K562 (cell line): ENCODE measurements at regions not wholly inside any gene's neighbourhood (a gene's known extent, or its start where the extent isn't known, plus 50 kb on each side); places are given as distances from the start of the nearest gene placed in this dataset.
A peak's percentile ranks its signal among the peaks of the same experiment; 100 is the strongest.

Experiments
- ATAC-seq: fragments of 200-7000 bp; cut with Tn5 transposase; 3 replicates; pipeline ENCODE4 v1.9.1; 2020; ENCODE audit warnings: moderate library complexity
- BruUV-seq: library from RNA; stranded (reverse); fragments of 400-500 nt; replicated peaks from 2 replicates; lab custom pipeline; 2021; lab: Mats Ljungman, UMichigan
- CTCF ChIA-PET: fragments of 300-600 bp; formaldehyde crosslinking; extraction: SDS; loops from one replicate; lab custom pipeline; 2021; ENCODE audit warnings: low intra/inter-chr PET ratio; lab: Yijun Ruan, JAX
- POLR2A ChIA-PET: fragments of 300-600, 350-650 bp; sonication (Branson Sonifier 250); formaldehyde crosslinking; extraction: SDS; loops from one replicate; lab custom pipeline; 2021; ENCODE audit warnings: antibody characterized with exemption, inconsistent platforms; lab: Yijun Ruan, JAX
- DNase-seq, 4 experiments: peaks; one replicate each; pipeline versions ENCODE4 v3.0.0 to v3.0.0-alpha.2; 2011 to 2018; ENCODE audit warnings: low spot score in 3 of 4, mixed read lengths in 3 of 4; ENCODE audit errors: extremely low read depth in 1 of 4
- FAIRE-seq: peaks from 2 replicates; lab custom pipeline; 2011; peaks lifted over from hg19 to GRCh38; lab: Jason Lieb, UNC
- H2AFZ ChIP-seq: 2 replicates; pipeline ENCODE4 v1.6.0; 2011; ENCODE audit warnings: low read depth, low read length, control low read depth, inconsistent platforms
- H3K27ac ChIP-seq: fragments of 200-600 bp; 3 replicates; pipeline ENCODE4 v1.8.0; 2011; ENCODE audit warnings: low read depth, mild to moderate bottlenecking, control low read depth, inconsistent platforms, low read length, moderate library complexity, mixed read lengths; ENCODE audit errors: extremely low read depth
- H3K27me3 ChIP-seq, 2 experiments: fragments of 300-600 bp in 1 of 2; 2 replicates in 1 of 2; 3 replicates in 1 of 2; pipeline versions ENCODE4 v1.6.0 to v1.8.0; 2011; ENCODE audit warnings: inconsistent platforms in 2 of 2, low read length in 2 of 2, mild to moderate bottlenecking in 1 of 2, mixed read lengths in 1 of 2, moderate library complexity in 1 of 2; ENCODE audit not compliant: control insufficient read depth in 2 of 2, insufficient read depth in 2 of 2
- H3K36me3 ChIP-seq: fragments of 300-600 bp; 3 replicates; pipeline ENCODE4 v1.8.0; 2011; ENCODE audit warnings: mild to moderate bottlenecking, low read length, inconsistent platforms; ENCODE audit not compliant: control insufficient read depth, insufficient read depth
- H3K4me1 ChIP-seq, 2 experiments: fragments of 200-600 bp in 1 of 2; replicated peaks in 1 of 2; 2 replicates in 1 of 2; 3 replicates in 1 of 2; pipeline versions ENCODE4 v1.5.1 to v1.8.0; 2011; ENCODE audit warnings: inconsistent platforms in 2 of 2, low read length in 2 of 2, mild to moderate bottlenecking in 1 of 2, mixed read lengths in 1 of 2, moderate library complexity in 1 of 2; ENCODE audit not compliant: control insufficient read depth in 2 of 2, insufficient read depth in 2 of 2
- H3K4me2 ChIP-seq: 2 replicates; pipeline ENCODE4 v1.6.1; 2011; ENCODE audit warnings: low read length, control low read depth, inconsistent platforms, mixed read lengths; ENCODE audit not compliant: insufficient read depth
- H3K4me3 ChIP-seq: fragments of 200-600 bp; sonication (generic), shearing (Covaris generic); 2 replicates; pipeline ENCODE4 v1.5.1; 2016; ENCODE audit warnings: control low read depth, inconsistent platforms
- H3K79me2 ChIP-seq: fragments of 200-600 bp; 3 replicates; pipeline ENCODE4 v1.8.0; 2011; ENCODE audit warnings: low read length, inconsistent platforms; ENCODE audit not compliant: control insufficient read depth, insufficient read depth
- H3K9ac ChIP-seq, 2 experiments: 2 replicates each; pipeline versions ENCODE4 v1.6.0 to v1.6.1; 2011; ENCODE audit warnings: low read depth in 2 of 2, low read length in 2 of 2, control low read depth in 1 of 2, inconsistent platforms in 1 of 2, mild to moderate bottlenecking in 1 of 2, mixed read lengths in 1 of 2; ENCODE audit not compliant: insufficient read depth in 1 of 2
- H3K9me1 ChIP-seq: one replicate; pipeline ENCODE4 v1.6.0; 2011; ENCODE audit warnings: inconsistent platforms, mild to moderate bottlenecking, low read length, moderate library complexity; ENCODE audit not compliant: control insufficient read depth, insufficient read depth
- H3K9me3 ChIP-seq: replicated peaks from 2 replicates; pipeline ENCODE4 v1.5.1; 2011; ENCODE audit warnings: low read depth, low read length, inconsistent platforms; ENCODE audit not compliant: control insufficient read depth, insufficient read depth
- H4K20me1 ChIP-seq: replicated peaks from 2 replicates; pipeline ENCODE4 v1.6.1; 2011; ENCODE audit warnings: low read length, inconsistent platforms, mixed read lengths; ENCODE audit not compliant: control insufficient read depth, insufficient read depth
- CBFA2T2 ChIP-seq: fragments of 450-650 bp; conservative IDR thresholded peaks from 2 replicates; pipeline ENCODE4 v1.6.1; 2017; ENCODE audit warnings: mild to moderate bottlenecking
- CBFA2T3 ChIP-seq: fragments of 450-650 bp; IDR thresholded peaks from 2 replicates; pipeline ENCODE4 v1.6.1; 2017
- CHCHD3 ChIP-seq: fragments of 250-450 bp; sonication (Bioruptor Pico); IDR thresholded peaks from 2 replicates; pipeline ENCODE4 v2.1.2; 2022; ENCODE audit warnings: mild to moderate bottlenecking
- DLX4 ChIP-seq: fragments of 250-450 bp; sonication (Bioruptor Pico); IDR thresholded peaks from 2 replicates; pipeline ENCODE4 v1.6.1; 2021; ENCODE audit warnings: mild to moderate bottlenecking
- E2F1 ChIP-seq: sonication (generic); formaldehyde crosslinking; IDR thresholded peaks from 2 replicates; pipeline ENCODE4 v1.8.1; 2023; ENCODE audit warnings: mild to moderate bottlenecking, missing genetic modification reagents, moderate library complexity
- EGR1 ChIP-seq: fragments of 450-650 bp; conservative IDR thresholded peaks from 2 replicates; pipeline ENCODE4 v1.6.1; 2017; ENCODE audit warnings: mild to moderate bottlenecking
- EHMT2 ChIP-seq: fragments of 450-650 bp; IDR thresholded peaks from 2 replicates; pipeline ENCODE4 v1.6.1; 2018; ENCODE audit warnings: antibody characterized with exemption
- ELF4 ChIP-seq: fragments of 450-650 bp; formaldehyde crosslinking; IDR thresholded peaks from 2 replicates; pipeline ENCODE4 v1.4.0; 2022; ENCODE audit warnings: missing genetic modification characterization
- ELK1 ChIP-seq: sonication (generic); formaldehyde crosslinking; IDR thresholded peaks from 2 replicates; pipeline ENCODE4 v1.8.1; 2022; ENCODE audit warnings: missing genetic modification reagents
- FOS ChIP-seq: IDR thresholded peaks from 3 replicates; pipeline ENCODE4 v1.6.1; 2011; ENCODE audit not compliant: insufficient read length; ENCODE audit errors: extremely low read depth
- HCFC1 ChIP-seq: IDR thresholded peaks from 2 replicates; pipeline ENCODE4 v1.6.1; 2012; ENCODE audit warnings: low read depth, low read length, improper control_type of control experiment
- KLF16 ChIP-seq: IDR thresholded peaks from 2 replicates; pipeline ENCODE4 v1.6.1; 2016; ENCODE audit warnings: antibody characterized with exemption
- MIER1 ChIP-seq: fragments of 450-650 bp; IDR thresholded peaks from 2 replicates; pipeline ENCODE4 v1.6.1; 2016; ENCODE audit warnings: antibody characterized with exemption, mild to moderate bottlenecking, low read depth
- MTA3 ChIP-seq: fragments of 450-650 bp; formaldehyde crosslinking; IDR thresholded peaks from 2 replicates; pipeline ENCODE4 v1.6.1; 2017; ENCODE audit warnings: mild to moderate bottlenecking, borderline replicate concordance
- MXD1 ChIP-seq: fragments of 250-450 bp; sonication (Bioruptor Pico); IDR thresholded peaks from 2 replicates; pipeline ENCODE4 v1.8.0; 2021; ENCODE audit warnings: borderline replicate concordance, mild to moderate bottlenecking, moderate library complexity; ENCODE audit not compliant: poor library complexity, severe bottlenecking
- SMAD1 ChIP-seq: fragments of 150-350 bp; IDR thresholded peaks from 2 replicates; pipeline ENCODE4 v1.6.1; 2014; ENCODE audit warnings: low read length, low read depth; ENCODE audit not compliant: partially characterized antibody
- SPI1 ChIP-seq: IDR thresholded peaks from 2 replicates; pipeline ENCODE4 v1.6.1; 2011; ENCODE audit warnings: low read depth, low read length, control low read depth, borderline replicate concordance
- TCF3 ChIP-seq: sonication (generic); formaldehyde crosslinking; IDR thresholded peaks from 2 replicates; pipeline ENCODE4 v1.4.0; 2020; ENCODE audit warnings: mild to moderate bottlenecking, missing genetic modification reagents
- ZKSCAN3 ChIP-seq: fragments of 250-450 bp; sonication (Bioruptor Pico); IDR thresholded peaks from 2 replicates; pipeline ENCODE4 v1.4.0; 2020
- ZNF277 ChIP-seq: fragments of 250-450 bp; sonication (Bioruptor Pico); IDR thresholded peaks from 2 replicates; pipeline ENCODE4 v1.8.0; 2022; ENCODE audit warnings: inconsistent platforms, mild to moderate bottlenecking, moderate library complexity, borderline replicate concordance
- ZNF3 ChIP-seq: fragments of 250-450 bp; sonication (Bioruptor Pico); IDR thresholded peaks from 2 replicates; pipeline ENCODE4 v1.5.0; 2021; ENCODE audit warnings: mild to moderate bottlenecking, moderate library complexity
- ZNF41 ChIP-seq: fragments of 250-450 bp; sonication (Bioruptor Pico); conservative IDR thresholded peaks from 2 replicates; pipeline ENCODE4 v1.4.0; 2020; ENCODE audit warnings: mild to moderate bottlenecking
- ZNF431 ChIP-seq: sonication (generic); formaldehyde crosslinking; IDR thresholded peaks from 2 replicates; pipeline ENCODE4 v1.8.0; 2022; ENCODE audit warnings: mild to moderate bottlenecking, missing genetic modification reagents
- WGBS: fragments of 100-300 bp; shearing (Covaris generic); methylation state at CpG from one replicate; pipeline ENCODE4 v1.1.6; 2016; ENCODE audit warnings: low coverage, mixed read lengths; ENCODE audit not compliant: insufficient coverage; ENCODE audit errors: missing lambda C conversion rate; 5-methylcytosine and 5-hydroxymethylcytosine counted together
- in situ Hi-C: fragments of 300-500 bp; cut with MboI; formaldehyde crosslinking; loops from 4 replicates; pipeline ENCODE4 v1.15.0; 2018; ENCODE audit warnings: inconsistent platforms, mixed read lengths
- intact Hi-C: fragments of 100-400 bp; cut with micrococcal nuclease; formaldehyde crosslinking; loops from 2 replicates; pipeline ENCODE4 v1.14.2; 2022

- Histone ChIP-seq H3K9me1 (no peaks in the 10 kb centered on the region), H2AFZ (no peak overlapping the region), H3K36me3 (no peaks in the 10 kb centered on the region), H3K9me3 (no peaks in the 10 kb centered on the region), H3K4me2 (no peak overlapping the region; the same call in 1 of the 2 replicates), H3K27ac (no peak overlapping the region), H3K27me3 (no peaks in the 10 kb centered on the region), H3K4me3 (no peak overlapping the region), H4K20me1 (no peaks in the 10 kb centered on the region), H3K4me1 (peaks cover 0 to 9% of the 10 kb centered on the region in 2 experiments; a peak in 2 of 5 replicates), H3K79me2 (no peaks in the 10 kb centered on the region), H3K9ac (no peak overlapping the region)
- intact Hi-C loops: no loop called here
- ATAC-seq (no peak), FAIRE-seq (no peak), DNase-seq (no peak)
- BruUV-seq: no TSS peak
- CTCF ChIA-PET: no interaction called here
- in situ Hi-C loops: no loop called here
- POLR2A ChIA-PET: no interaction called here
- WGBS: 2% methylated on average over 3 of the region's 3 CpGs
- TF ChIP-seq MXD1: no peak
- TF ChIP-seq CBFA2T2: peak; percentile 32
- no peak for TF ChIP-seq ZNF3 (CRISPR knock-in tag)
- no peak for TF ChIP-seq ELF4 (CRISPR knock-in tag)
- no peak for TF ChIP-seq EGR1
- TF ChIP-seq KLF16: 0 out of 2 replicates have a peak, but pooled peaks have one; percentile 8
- TF ChIP-seq FOS: no peak
- TF ChIP-seq E2F1 (CRISPR knock-in tag): no peak
- peak; percentile 58 for TF ChIP-seq CBFA2T3
- TF ChIP-seq ZNF277 (CRISPR knock-in tag): no peak
- no peak for TF ChIP-seq ZKSCAN3 (CRISPR knock-in tag)
- TF ChIP-seq CHCHD3: no peak
- no peak for TF ChIP-seq EHMT2
- TF ChIP-seq ELK1 (CRISPR knock-in tag): no peak
- TF ChIP-seq MTA3: no peak
- TF ChIP-seq DLX4: no peak
- no peak for TF ChIP-seq HCFC1
- TF ChIP-seq ZNF431 (CRISPR knock-in tag): no peak
- TF ChIP-seq ZNF41 (CRISPR knock-in tag): no peak
- peak; percentile 71 for TF ChIP-seq TCF3
- no peak for TF ChIP-seq SMAD1
- no peak for TF ChIP-seq MIER1
- TF ChIP-seq SPI1: no peak
These were observed 119.4 kb downstream of the GPCPD1 start for GRCh38 chr20:5491455-5491854.
